OCI-LY7 (cell line): ENCODE measurements at regions not wholly inside any gene's neighbourhood (a gene's known extent, or its start where the extent isn't known, plus 50 kb on each side); places are given as distances from the start of the nearest gene placed in this dataset.

Experiments used
- CTCF ChIP-seq: fragments of 200-600 bp; sonication (generic); conservative IDR thresholded peaks from 2 replicates; pipeline ENCODE4 v1.5.1; 2014; ENCODE audit warnings: mild to moderate bottlenecking, antibody characterized with exemption, low read length, moderate library complexity, mixed read lengths
- EZH2phosphoT487 ChIP-seq: fragments of 200-600 bp; sonication (generic); IDR thresholded peaks from 2 replicates; pipeline ENCODE4 v1.6.1; 2018; ENCODE audit warnings: low read depth, borderline replicate concordance, mild to moderate bottlenecking, mixed run types, antibody characterized with exemption, low read length, moderate library complexity, mixed read lengths

DNA sequence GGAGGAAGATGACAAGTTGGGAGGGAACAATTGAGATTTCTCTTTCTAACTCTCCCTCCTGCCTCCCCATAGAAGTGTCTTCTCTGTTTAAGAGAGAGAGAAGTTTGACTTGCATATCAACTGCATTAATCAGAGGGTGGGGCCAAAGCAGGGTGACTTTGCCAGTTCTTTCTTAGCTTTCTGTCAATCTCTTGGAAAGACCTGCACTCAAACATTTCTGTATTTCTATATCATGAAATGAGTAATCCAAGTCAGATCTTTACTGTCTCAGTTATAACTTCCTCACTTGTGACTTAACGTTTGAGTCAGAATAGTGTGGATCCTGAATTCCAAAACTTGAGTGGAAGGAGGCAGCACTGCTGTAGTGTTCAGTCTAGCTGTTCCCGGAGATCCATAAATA, 180.8 kb upstream of the KCNK2 start:
- no peak for TF ChIP-seq CTCF
- no peak for TF ChIP-seq EZH2phosphoT487
